Stomach smooth muscle (tissue), 2 donors: ENCODE measurements at regions not wholly inside any gene's neighbourhood (a gene's known extent, or its start where the extent isn't known, plus 50 kb on each side); places are given as distances from the start of the nearest gene placed in this dataset.

ENCODE experiments used
- H3K27ac ChIP-seq: one replicate; pipeline ENCODE4 v1.7.0; 2013; ENCODE audit warnings: mild to moderate bottlenecking, low read length, inconsistent platforms
- H3K27me3 ChIP-seq, 2 donors: one replicate each; pipeline ENCODE4 v1.7.0; 2013; ENCODE audit warnings: low read length in 2 of 2; ENCODE audit not compliant: insufficient read depth in 2 of 2, control insufficient read depth in 1 of 2
- H3K36me3 ChIP-seq, 2 donors: one replicate each; pipeline ENCODE4 v1.7.0; 2013; ENCODE audit warnings: low read length in 2 of 2; ENCODE audit not compliant: control insufficient read depth in 2 of 2, insufficient read depth in 2 of 2
- H3K4me1 ChIP-seq: one replicate; pipeline ENCODE4 v1.7.0; 2013; ENCODE audit warnings: low read length; ENCODE audit not compliant: control insufficient read depth, insufficient read depth
- H3K4me3 ChIP-seq, 2 donors: one replicate each; pipeline ENCODE4 v1.7.0; 2013; ENCODE audit warnings: low read length in 2 of 2
- H3K9ac ChIP-seq, 2 donors: one replicate each; pipeline ENCODE4 v1.7.0; 2013; ENCODE audit warnings: low read length in 2 of 2, mild to moderate bottlenecking in 1 of 2
- H3K9me3 ChIP-seq, 2 donors: one replicate each; pipeline ENCODE4 v1.7.0; 2013; ENCODE audit warnings: low read length in 2 of 2; ENCODE audit not compliant: control insufficient read depth in 2 of 2
- donor health status: healthy.
- donor health status: Pancreatic carcinoma.

DNA sequence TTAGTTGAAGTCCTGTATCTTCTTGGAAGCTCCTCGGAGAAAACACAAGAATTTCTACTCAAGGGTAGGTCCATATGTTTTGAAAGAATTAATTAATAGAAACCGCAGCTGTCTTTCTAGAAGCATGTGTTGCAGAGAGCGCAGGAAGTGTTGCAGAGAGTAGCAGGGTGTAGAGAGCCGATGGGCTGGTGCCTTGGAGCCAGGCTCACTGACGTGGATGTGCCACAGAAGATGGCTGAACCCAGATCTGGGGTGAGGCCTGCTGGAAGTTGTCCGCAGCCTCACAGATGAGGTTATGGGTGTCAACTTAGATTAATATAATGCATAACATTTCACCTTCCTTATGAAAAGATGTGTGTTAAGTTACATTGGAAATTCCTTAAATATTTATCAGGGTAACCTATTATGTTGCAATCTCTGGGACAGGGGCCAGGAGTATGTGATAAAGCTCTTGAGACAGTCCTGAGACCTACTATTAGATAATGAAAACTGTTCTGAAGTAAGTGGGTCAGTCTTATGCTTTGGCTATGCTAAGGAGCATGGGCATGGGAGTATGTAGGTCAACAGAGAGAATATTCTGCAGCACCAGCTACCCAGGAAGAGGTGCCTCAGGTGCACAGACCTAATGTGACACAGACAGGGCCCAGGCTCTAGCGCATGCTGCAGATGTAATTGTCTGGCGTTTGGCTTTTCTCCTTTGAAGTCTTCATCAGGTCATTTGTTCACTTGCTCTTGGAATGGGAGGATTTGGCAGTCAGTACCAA, 973.3 kb downstream of the BCL11B start:
- Histone ChIP-seq H3K36me3 (no peaks in the 10 kb centered on the region), H3K27me3 (peaks cover 0 to 2% of the 10 kb centered on the region in 2 donors), H3K4me1 (no peaks in the 10 kb centered on the region), H3K9me3 (peaks cover 0 to 4% of the 10 kb centered on the region in 2 donors), H3K4me3 (no peak overlapping the region), H3K9ac (no peak overlapping the region), H3K27ac (no peak overlapping the region)

DNA sequence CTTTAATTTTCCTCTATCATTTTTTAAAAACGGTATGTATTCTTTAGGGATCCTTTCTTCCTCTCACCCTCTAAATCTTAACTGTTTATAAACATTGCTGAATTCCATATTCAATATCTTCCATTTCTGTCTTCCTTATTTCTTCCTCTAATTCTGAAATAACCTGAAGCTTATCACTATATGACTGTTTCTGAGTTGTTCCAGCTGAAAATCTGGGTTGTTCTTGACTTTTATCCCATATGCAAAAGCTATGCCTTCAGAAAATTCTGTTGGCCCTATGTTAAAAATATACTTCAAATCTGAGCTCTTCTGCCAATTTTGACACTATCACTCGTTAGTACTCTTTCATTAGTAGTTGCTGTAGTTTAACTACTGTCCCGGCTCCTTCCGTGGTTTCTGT, 970.3 kb downstream of the BCL11B start:
- H3K36me3 ChIP-seq, result no peaks in the 10 kb centered on the region
- peaks cover 0 to under 1% of the 10 kb centered on the region in 2 donors for H3K9me3 ChIP-seq
- no peaks in the 10 kb centered on the region for H3K4me1 ChIP-seq
- no peaks in the 10 kb centered on the region for H3K27me3 ChIP-seq
- no peak overlapping the region for H3K27ac ChIP-seq
- no peak overlapping the region for H3K9ac ChIP-seq
- no peak overlapping the region for H3K4me3 ChIP-seq

DNA sequence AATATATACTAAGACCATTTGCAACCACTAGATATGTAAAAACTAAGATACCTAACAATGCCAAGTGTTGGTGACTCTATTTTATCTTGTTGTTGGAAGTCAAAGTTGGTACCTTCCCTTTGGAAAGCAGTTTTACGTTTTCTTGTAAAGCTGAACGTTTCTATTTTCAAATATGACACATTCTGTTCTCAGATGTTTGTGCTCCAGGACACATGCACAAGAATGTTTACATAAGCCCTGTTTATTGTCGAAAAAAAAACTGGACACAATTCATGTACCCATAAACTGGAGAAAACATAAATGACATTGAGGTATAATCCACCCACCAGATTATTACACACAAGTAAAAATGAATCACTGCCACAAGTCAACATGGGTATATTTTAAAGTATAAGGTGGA, 967.4 kb downstream of the BCL11B start:
- H3K4me3 ChIP-seq, result no peak overlapping the region

DNA sequence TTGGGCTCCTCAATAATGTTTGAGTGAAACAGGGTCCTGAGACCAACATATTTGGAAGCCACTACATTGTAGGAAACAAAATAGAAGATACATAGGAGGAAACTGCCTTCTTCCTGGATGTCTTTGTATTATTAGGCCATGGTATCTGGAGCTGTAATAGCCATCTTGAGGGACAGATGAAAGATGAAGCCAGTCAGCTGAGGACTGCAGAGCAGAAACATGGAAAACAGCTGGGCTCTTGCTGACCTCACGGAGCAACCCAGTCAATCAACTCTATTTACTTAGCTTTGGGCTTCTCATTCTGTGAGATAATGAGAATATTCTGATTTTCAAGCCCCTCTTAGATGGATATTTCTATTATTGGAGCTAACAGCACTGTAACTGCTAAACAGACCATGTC, 962.4 kb downstream of the BCL11B start:
- Histone ChIP-seq H3K9ac (no peak overlapping the region), H3K9me3 (no peaks in the 10 kb centered on the region), H3K36me3 (no peaks in the 10 kb centered on the region), H3K4me1 (no peaks in the 10 kb centered on the region), H3K27me3 (no peaks in the 10 kb centered on the region), H3K4me3 (no peak overlapping the region), H3K27ac (no peak overlapping the region)

More for the DNA sequence above, 967.4 kb downstream of the BCL11B start:
- H3K4me1 ChIP-seq, result no peaks in the 10 kb centered on the region
- H3K27ac ChIP-seq, result no peak overlapping the region
- no peak overlapping the region for H3K9ac ChIP-seq
- H3K27me3 ChIP-seq, result no peaks in the 10 kb centered on the region
- no peaks in the 10 kb centered on the region for H3K36me3 ChIP-seq
- no peaks in the 10 kb centered on the region for H3K9me3 ChIP-seq

DNA sequence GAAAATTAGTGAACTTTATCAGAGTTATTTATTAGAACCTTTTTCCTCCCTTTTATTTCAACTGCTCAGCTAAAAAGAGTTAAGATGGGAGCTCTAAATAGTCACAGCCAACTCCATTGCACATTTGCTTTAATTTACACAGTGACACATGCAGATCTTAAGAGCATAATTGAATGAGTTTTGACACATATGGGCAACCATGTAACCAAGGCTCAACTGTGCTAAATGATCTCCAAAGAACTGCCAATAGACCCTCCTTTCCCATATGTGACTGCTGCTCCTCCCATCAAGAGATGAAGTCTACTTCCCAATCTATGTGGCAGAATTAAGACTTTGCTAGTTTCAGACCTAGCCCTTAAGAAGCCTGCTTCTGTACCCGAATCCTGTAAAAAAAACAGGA, 960.0 kb downstream of the BCL11B start:
- H3K4me3 ChIP-seq, result no peak overlapping the region
- no peaks in the 10 kb centered on the region for H3K4me1 ChIP-seq
- H3K9me3 ChIP-seq, result no peaks in the 10 kb centered on the region
- H3K9ac ChIP-seq, result no peak overlapping the region
- no peaks in the 10 kb centered on the region for H3K36me3 ChIP-seq
- H3K27ac ChIP-seq, result no peak overlapping the region
- H3K27me3 ChIP-seq, result no peaks in the 10 kb centered on the region

DNA sequence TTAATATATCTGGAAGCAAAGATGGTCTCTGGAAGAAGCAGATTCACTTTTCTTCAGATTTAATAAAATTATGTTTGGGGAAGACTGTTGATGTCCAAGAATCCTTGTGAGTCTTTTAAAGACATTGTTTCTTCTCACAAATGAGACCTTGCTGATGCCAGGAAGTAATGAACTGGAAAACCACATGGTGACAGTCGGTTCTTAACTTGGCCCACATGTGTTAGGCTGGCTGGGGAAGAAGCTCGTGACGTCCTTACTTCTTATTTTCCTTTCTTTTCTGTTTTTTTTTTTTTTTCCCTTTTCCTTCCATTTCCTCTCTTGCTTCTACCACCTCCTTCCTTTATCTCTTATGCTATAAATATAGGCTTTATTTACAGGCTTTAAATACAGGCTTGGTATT, 950.2 kb downstream of the BCL11B start:
- Histone ChIP-seq H3K4me1 (no peaks in the 10 kb centered on the region), H3K36me3 (no peaks in the 10 kb centered on the region), H3K4me3 (no peak overlapping the region), H3K27ac (no peak overlapping the region), H3K27me3 (no peaks in the 10 kb centered on the region), H3K9ac (no peak overlapping the region), H3K9me3 (peaks cover 3 to 6% of the 10 kb centered on the region in 2 donors)

DNA sequence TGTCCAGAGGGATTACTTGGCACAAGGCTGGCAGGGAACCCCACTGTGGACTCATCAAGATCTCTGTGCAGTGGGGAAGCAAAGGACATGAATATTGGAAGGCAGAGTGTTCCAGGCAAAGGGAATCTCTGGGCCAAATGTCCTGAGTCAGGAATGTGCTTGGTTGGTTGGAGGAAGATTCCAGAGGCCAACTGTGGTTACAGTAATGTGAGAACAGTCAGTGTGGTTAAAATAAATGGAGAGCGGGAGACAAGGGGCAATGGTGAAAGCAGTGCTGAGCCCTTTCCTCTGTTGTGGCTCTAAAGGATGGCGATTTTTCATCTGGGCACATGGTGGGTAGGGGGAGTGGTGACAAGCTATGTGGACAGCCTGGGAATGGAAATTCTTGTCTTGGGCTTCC, 948.2 kb downstream of the BCL11B start:
- no peaks in the 10 kb centered on the region for H3K27me3 ChIP-seq
- H3K9ac ChIP-seq, result no peak overlapping the region
- no peaks in the 10 kb centered on the region for H3K36me3 ChIP-seq
- H3K27ac ChIP-seq, result no peak overlapping the region
- peaks cover 3 to 6% of the 10 kb centered on the region in 2 donors for H3K9me3 ChIP-seq
- H3K4me1 ChIP-seq, result no peaks in the 10 kb centered on the region
- no peak overlapping the region for H3K4me3 ChIP-seq

DNA sequence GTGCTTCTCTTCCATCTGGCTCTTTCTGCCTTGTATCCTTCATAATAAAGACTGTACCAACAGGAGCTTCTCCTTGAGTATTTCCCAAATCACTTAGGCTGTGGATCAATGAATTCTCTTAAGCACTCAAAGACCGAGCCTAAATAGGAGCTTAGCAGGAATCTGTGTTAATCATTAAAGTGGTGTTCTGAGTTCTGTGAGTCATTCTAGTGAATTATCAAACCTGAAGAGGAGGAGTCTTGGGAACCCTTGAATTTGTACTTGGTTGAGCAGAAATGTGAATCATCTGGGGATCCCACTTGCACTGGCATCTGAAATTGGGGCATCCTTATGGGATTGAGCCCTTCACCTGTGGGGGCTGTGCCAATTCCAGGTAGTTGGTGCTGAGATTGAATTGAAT, 946.2 kb downstream of the BCL11B start:
- Histone ChIP-seq H3K4me1 (no peaks in the 10 kb centered on the region), H3K36me3 (no peaks in the 10 kb centered on the region), H3K27me3 (no peaks in the 10 kb centered on the region), H3K27ac (no peak overlapping the region), H3K4me3 (no peak overlapping the region), H3K9me3 (peaks cover 0 to under 1% of the 10 kb centered on the region in 2 donors), H3K9ac (no peak overlapping the region)

DNA sequence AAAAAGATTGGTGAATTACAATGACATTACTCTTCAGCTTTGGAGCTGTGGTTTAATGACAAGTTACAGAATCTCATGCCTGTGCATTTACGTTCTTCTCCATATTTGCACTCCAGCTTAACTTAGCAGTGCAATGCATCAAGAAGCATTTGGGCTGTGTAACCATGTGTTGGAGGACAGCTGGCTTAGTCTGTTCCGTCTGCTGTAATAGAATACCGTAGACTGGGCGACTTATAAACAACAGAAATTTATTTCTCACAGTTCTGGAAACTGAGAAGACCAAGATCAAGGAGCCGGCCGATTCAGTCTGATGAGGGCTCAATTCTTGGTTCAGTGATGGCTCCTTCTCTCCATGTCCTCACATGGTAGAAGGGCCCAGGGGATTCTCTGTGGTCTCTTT, 943.5 kb downstream of the BCL11B start:
- H3K36me3 ChIP-seq, result no peaks in the 10 kb centered on the region
- H3K4me1 ChIP-seq, result no peaks in the 10 kb centered on the region
- H3K9ac ChIP-seq, result no peak overlapping the region
- H3K27ac ChIP-seq, result no peak overlapping the region
- no peaks in the 10 kb centered on the region for H3K9me3 ChIP-seq
- H3K27me3 ChIP-seq, result no peaks in the 10 kb centered on the region
- H3K4me3 ChIP-seq, result no peak overlapping the region

DNA sequence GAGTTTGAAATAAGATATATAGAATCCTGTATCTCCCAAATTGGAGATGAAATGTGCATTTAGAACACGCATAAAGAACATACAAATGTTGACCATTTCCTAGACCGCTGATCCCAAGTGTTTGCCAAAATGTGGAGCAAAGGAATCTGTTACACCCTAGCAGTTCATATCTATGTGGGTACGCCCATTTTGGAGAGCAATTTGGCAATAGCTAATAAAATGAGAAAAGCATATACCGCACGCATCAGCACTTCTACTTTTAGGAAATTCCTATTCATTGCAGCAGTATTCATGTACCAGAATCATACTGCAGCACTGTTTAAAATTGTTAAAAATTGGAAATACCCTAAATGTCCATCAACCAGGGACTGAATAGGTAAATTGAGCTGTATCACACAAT, 937.8 kb downstream of the BCL11B start:
- H3K36me3 ChIP-seq, result no peaks in the 10 kb centered on the region
- no peak overlapping the region for H3K4me3 ChIP-seq
- no peaks in the 10 kb centered on the region for H3K9me3 ChIP-seq
- no peak overlapping the region for H3K27ac ChIP-seq
- H3K4me1 ChIP-seq, result no peaks in the 10 kb centered on the region
- H3K27me3 ChIP-seq, result no peaks in the 10 kb centered on the region
- H3K9ac ChIP-seq, result no peak overlapping the region

DNA sequence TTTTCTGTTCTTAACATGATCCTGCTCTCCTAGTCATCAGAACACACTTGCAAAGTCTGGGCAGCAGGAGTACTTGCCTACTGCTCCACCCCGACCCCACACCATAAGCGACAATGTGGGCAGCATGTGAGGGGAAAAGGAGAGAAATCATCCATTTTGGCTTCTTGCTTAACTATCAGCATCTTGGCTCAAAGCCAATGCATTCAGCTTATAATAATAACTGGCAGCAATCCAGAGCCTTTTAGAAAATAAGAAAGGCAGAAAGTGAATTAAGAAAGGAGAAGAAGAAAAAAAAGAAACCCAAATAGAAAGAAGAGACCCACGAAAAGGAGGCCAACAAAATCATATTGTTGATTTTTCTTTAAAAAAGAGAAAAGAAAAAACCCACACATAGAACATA, 930.8 kb downstream of the BCL11B start:
- Histone ChIP-seq H3K9ac (no peak overlapping the region), H3K36me3 (no peaks in the 10 kb centered on the region), H3K27me3 (no peaks in the 10 kb centered on the region), H3K4me1 (no peaks in the 10 kb centered on the region), H3K4me3 (no peak overlapping the region), H3K9me3 (no peaks in the 10 kb centered on the region), H3K27ac (no peak overlapping the region)
